Kidney epithelial cell (primary cell): ENCODE measurements at regions not wholly inside any gene's neighbourhood (a gene's known extent, or its start where the extent isn't known, plus 50 kb on each side); places are given as distances from the start of the nearest gene placed in this dataset.

Source experiments
- DNase-seq: peaks from one replicate; pipeline ENCODE4 v3.0.0-alpha.2; 2010; ENCODE audit warnings: low read depth
- H3K27me3 ChIP-seq: 2 replicates; pipeline ENCODE4 v1.6.0; 2011; ENCODE audit warnings: low read length; ENCODE audit not compliant: control insufficient read depth, insufficient read depth
- H3K36me3 ChIP-seq: 2 replicates; pipeline ENCODE4 v1.5.1; 2011; ENCODE audit warnings: low read length; ENCODE audit not compliant: control insufficient read depth, insufficient read depth
- H3K4me3 ChIP-seq: 2 replicates; pipeline ENCODE4 v1.5.1; 2011; ENCODE audit warnings: low read depth, mild to moderate bottlenecking, control low read depth, low read length
- TF ChIP-seq, protein P1 (sequence below): IDR thresholded peaks from 2 replicates; pipeline ENCODE4 v1.5.1; 2011; ENCODE audit warnings: mild to moderate bottlenecking, moderate library complexity, low read length, control low read depth, inconsistent platforms; ENCODE audit not compliant: insufficient read depth, poor library complexity, severe bottlenecking

DNA sequence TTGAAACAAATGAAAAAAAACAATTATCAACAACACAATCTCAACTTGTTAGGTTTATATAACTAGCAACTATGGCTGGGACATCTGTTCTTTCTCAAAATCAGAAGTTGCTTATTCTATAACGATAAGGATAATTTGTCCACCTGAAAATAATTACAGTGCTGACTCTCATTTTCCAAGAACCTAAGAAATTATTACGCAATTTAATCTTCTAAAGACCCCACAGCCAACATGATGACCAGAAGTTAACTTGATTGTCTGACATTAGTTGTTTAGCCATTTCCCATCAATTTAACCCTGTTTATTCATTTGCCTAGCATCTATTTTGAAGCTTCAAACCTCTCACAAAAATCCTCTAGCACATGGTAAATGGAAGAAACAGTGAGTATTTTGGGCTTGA is 293.8 kb downstream of the ELAVL2 start:
- Histone ChIP-seq H3K4me3 (no peak overlapping the region), H3K36me3 (no peaks in the 10 kb centered on the region), H3K27me3 (no peaks in the 10 kb centered on the region)
- TF ChIP-seq, protein P1, sequence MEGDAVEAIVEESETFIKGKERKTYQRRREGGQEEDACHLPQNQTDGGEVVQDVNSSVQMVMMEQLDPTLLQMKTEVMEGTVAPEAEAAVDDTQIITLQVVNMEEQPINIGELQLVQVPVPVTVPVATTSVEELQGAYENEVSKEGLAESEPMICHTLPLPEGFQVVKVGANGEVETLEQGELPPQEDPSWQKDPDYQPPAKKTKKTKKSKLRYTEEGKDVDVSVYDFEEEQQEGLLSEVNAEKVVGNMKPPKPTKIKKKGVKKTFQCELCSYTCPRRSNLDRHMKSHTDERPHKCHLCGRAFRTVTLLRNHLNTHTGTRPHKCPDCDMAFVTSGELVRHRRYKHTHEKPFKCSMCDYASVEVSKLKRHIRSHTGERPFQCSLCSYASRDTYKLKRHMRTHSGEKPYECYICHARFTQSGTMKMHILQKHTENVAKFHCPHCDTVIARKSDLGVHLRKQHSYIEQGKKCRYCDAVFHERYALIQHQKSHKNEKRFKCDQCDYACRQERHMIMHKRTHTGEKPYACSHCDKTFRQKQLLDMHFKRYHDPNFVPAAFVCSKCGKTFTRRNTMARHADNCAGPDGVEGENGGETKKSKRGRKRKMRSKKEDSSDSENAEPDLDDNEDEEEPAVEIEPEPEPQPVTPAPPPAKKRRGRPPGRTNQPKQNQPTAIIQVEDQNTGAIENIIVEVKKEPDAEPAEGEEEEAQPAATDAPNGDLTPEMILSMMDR, result no peak
- DNase-seq, result no peak

DNA sequence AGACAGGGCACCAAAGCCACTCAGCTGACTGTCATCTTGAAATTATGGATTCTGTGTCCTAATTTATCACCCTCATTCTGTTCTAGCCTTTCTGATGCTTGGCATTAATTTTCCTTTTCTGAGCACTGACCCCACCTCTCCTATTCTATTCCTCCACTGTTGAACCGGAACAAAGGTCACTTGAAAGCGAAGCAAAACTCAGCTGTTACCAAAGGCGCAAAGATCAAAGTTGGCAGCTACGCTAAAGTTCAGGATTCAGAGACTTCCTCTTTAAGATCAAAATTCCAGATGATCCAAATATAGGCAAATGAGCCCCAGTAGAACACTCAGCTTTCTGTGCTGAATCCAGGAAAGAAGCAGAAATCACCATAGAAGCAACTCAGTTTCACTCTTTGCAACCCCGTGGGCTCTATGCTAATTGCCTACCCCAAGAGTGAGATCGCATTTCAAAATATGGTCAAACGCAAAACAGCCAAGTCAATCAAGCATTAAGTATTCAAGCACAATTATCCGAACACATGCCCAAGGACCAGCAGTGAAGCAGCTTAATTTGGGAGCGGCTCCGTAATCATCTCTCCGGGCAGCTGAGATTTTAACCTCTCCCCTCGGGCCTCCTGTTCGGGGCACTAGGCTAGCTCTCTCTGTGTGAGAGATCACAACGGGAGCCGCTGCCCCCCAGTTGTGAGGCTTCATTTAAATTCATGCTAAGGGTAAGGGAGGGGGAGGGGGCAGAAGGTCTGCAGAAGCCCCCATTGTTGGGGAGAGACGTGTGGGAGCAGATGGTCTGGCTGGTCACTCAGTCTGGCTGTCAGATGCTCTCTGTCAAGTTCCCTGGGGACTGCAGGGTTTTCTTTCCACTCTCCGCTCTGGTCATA is 288.6 kb downstream of the ELAVL2 start:
- DNase-seq, result no peak
- Histone ChIP-seq H3K27me3 (no peaks in the 10 kb centered on the region), H3K4me3 (no peak overlapping the region), H3K36me3 (no peaks in the 10 kb centered on the region)
- TF ChIP-seq, protein P1, result no peak

DNA sequence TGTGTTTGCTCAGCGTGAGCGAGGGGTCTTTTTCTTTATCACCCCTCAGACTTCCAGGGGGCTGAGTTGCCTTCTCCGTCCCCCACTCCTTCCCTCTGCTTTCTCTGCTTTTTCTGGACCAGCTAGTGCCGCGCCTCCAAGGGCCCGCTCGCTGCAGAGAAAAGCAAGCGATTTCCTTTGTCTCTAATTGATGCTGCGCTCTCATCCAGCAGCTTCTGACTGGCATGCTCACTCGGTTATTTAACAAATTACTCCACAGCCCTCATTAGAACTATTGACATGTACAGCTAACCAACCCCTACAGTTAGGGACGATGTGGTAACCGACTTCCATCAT is 288.0 kb downstream of the ELAVL2 start:
- no peaks in the 10 kb centered on the region for H3K27me3 ChIP-seq
- TF ChIP-seq, protein P1, result no peak
- H3K36me3 ChIP-seq, result no peaks in the 10 kb centered on the region
- no peak for DNase-seq
- H3K4me3 ChIP-seq, result no peak overlapping the region

DNA sequence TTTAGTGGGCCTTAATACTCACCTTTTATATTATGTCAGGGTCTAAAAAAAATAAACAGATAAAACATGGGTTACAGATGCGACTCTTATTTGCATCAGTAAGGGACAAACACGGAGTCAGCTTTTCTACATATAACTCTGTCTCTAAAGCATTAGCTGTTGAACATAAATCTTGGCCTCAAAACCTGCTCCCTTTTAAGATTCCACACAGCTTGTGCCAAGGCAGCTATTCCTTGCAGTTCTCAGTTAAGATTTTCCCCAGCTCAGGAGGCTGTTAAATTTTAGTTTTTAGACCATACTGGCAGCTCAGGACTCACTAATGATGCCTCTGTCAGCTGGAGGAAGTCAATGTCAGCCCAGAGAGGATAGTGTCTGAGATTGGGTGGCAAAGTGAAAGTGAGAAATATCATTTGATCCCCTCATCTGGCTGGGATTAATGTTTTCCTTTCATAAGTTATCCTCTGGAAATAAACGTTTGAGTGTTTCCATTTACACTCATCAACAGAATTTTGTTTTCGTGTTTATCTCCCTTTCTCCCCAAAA is 287.5 kb downstream of the ELAVL2 start:
- no peaks in the 10 kb centered on the region for H3K27me3 ChIP-seq
- TF ChIP-seq, protein P1, result no peak
- H3K4me3 ChIP-seq, result no peak overlapping the region
- DNase-seq, result no peak
- H3K36me3 ChIP-seq, result no peaks in the 10 kb centered on the region

DNA sequence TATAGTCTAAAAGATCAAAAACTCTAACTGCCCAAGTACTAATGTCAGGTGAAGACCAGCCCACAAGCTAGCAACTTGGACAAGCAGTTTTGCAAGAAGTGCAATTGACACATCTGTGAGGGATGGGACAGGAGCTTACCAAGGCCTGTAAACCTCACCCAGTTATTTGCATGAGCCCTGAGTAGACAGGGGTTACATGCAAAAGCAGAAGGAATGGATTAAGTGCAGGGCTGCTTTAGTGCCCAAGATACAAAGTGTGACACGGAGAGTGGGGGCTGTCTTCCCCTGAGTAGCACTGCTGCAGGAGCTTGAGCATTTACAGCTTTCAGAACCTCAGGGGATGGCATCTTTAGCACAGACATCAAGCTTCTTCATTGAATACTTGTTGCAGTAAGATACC is 286.7 kb downstream of the ELAVL2 start:
- TF ChIP-seq, protein P1, result no peak
- DNase-seq, result no peak
- no peak overlapping the region for H3K4me3 ChIP-seq
- H3K27me3 ChIP-seq, result no peaks in the 10 kb centered on the region
- no peaks in the 10 kb centered on the region for H3K36me3 ChIP-seq

DNA sequence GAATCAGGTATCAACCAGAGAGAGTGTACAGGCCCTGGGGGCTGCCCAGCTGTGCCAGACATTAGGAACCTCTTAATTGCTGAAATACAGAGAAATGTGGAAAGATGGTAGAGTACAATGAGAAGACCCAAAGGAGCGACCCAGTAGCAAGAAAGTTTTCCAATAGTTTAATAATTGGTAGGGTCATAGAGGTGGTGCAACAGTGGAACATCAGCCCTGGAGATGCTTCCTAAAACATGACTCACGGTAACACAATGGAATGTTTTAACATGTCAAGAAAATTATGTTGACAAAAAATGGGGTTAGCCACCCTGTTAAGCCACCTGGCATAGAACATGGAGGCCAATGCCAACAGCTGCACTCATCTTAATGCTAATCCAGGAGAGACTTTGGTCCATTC is 284.1 kb downstream of the ELAVL2 start:
- TF ChIP-seq, protein P1, result no peak
- Histone ChIP-seq H3K36me3 (no peaks in the 10 kb centered on the region), H3K4me3 (no peak overlapping the region), H3K27me3 (no peaks in the 10 kb centered on the region)
- no peak for DNase-seq
